Ishikawa (cell line): ENCODE measurements at regions not wholly inside any gene's neighbourhood (a gene's known extent, or its start where the extent isn't known, plus 50 kb on each side); places are given as distances from the start of the nearest gene placed in this dataset.

ENCODE experiments used
- CEBPB ChIP-seq: IDR thresholded peaks from 2 replicates; pipeline ENCODE4 v1.6.1; 2012
- CREB1 ChIP-seq: IDR thresholded peaks from 2 replicates; pipeline ENCODE4 v1.6.1; 2012; ENCODE audit warnings: low read depth
- EGR1 ChIP-seq: IDR thresholded peaks from 2 replicates; pipeline ENCODE4 v1.6.1; 2012
- EP300 ChIP-seq: IDR thresholded peaks from 2 replicates; pipeline ENCODE4 v1.6.1; 2012; ENCODE audit warnings: borderline replicate concordance
- FOXM1 ChIP-seq: IDR thresholded peaks from 2 replicates; pipeline ENCODE4 v1.6.1; 2012; ENCODE audit warnings: low read depth, borderline replicate concordance
- MAX ChIP-seq: IDR thresholded peaks from 2 replicates; pipeline ENCODE4 v1.6.1; 2012
- NFIC ChIP-seq: IDR thresholded peaks from 2 replicates; pipeline ENCODE4 v1.6.1; 2012
- RAD21 ChIP-seq: IDR thresholded peaks from 2 replicates; pipeline ENCODE4 v1.6.1; 2012; ENCODE audit warnings: low read depth
- REST ChIP-seq: IDR thresholded peaks from 2 replicates; pipeline ENCODE4 v1.6.1; 2012; ENCODE audit warnings: low read depth, mild to moderate bottlenecking
- TAF1 ChIP-seq: IDR thresholded peaks from 2 replicates; pipeline ENCODE4 v1.6.1; 2012; ENCODE audit warnings: low read depth, mild to moderate bottlenecking
- TCF12 ChIP-seq: IDR thresholded peaks from 2 replicates; pipeline ENCODE4 v1.6.1; 2012; ENCODE audit warnings: low read depth
- TEAD4 ChIP-seq: IDR thresholded peaks from 2 replicates; pipeline ENCODE4 v1.6.1; 2012
- USF1 ChIP-seq: IDR thresholded peaks from 2 replicates; pipeline ENCODE4 v1.6.1; 2012
- YY1 ChIP-seq: IDR thresholded peaks from 2 replicates; pipeline ENCODE4 v1.6.1; 2012; ENCODE audit warnings: low read depth
- ZBTB7A ChIP-seq: IDR thresholded peaks from 2 replicates; pipeline ENCODE4 v1.6.1; 2012; ENCODE audit warnings: low read depth

GRCh38 chr6:12361042-12361765 lies 71.0 kb downstream of the EDN1 start:
- no peak for TF ChIP-seq REST
- no peak for TF ChIP-seq YY1
- no peak for TF ChIP-seq CREB1
- no peak for TF ChIP-seq EGR1
- no peak for TF ChIP-seq TEAD4
- no peak for TF ChIP-seq RAD21
- TF ChIP-seq ZBTB7A: no peak
- TF ChIP-seq TAF1: no peak
- TF ChIP-seq USF1: no peak
- no peak for TF ChIP-seq NFIC
- no peak for TF ChIP-seq FOXM1
- no peak for TF ChIP-seq TCF12
- no peak for TF ChIP-seq MAX
- TF ChIP-seq CEBPB: no peak
- no peak for TF ChIP-seq EP300

GRCh38 chr6:12363651-12364381 lies 73.7 kb downstream of the EDN1 start:
- no peak for TF ChIP-seq EP300
- TF ChIP-seq EGR1: no peak
- no peak for TF ChIP-seq TAF1
- no peak for TF ChIP-seq ZBTB7A
- no peak for TF ChIP-seq YY1
- no peak for TF ChIP-seq RAD21
- no peak for TF ChIP-seq USF1
- TF ChIP-seq TEAD4: no peak
- TF ChIP-seq CEBPB: no peak

- TF ChIP-seq CREB1 (no peak), EP300 (no peak), YY1 (no peak)
Measured at GRCh38 chr6:12364621-12365020, 74.5 kb downstream of the EDN1 start.

GRCh38 chr6:12366731-12367130 lies 76.6 kb downstream of the EDN1 start:
- TF ChIP-seq USF1 (no peak), CEBPB (no peak), ZBTB7A (no peak), REST (no peak), NFIC (no peak), FOXM1 (no peak), TEAD4 (no peak), MAX (no peak), YY1 (no peak), TCF12 (no peak), CREB1 (no peak), EGR1 (no peak), TAF1 (no peak), RAD21 (no peak), EP300 (no peak)

GRCh38 chr6:12367412-12367811 lies 77.3 kb downstream of the EDN1 start:
- TF ChIP-seq USF1 (no peak), CREB1 (no peak), MAX (no peak)
